Thyroid gland (tissue), 4 donors: ENCODE measurements at regions not wholly inside any gene's neighbourhood (a gene's known extent, or its start where the extent isn't known, plus 50 kb on each side); places are given as distances from the start of the nearest gene placed in this dataset.

Experiments
- CTCF ChIP-seq, 6 experiments: fragments of 200-600 bp in 3 of 6; fragments of 450-650 bp in 3 of 6; sonication (generic) in 3 of 6; IDR thresholded peaks; one replicate each; pipeline ENCODE4 v1.5.1; 2016 to 2019; ENCODE audit warnings: antibody characterized with exemption in 6 of 6, mild to moderate bottlenecking in 2 of 6, inconsistent platforms in 1 of 6, moderate library complexity in 1 of 6
- POLR2A ChIP-seq, 2 donors: fragments of 450-650 bp; IDR thresholded peaks; one replicate each; pipeline ENCODE4 v1.6.1; 2017; ENCODE audit warnings: antibody characterized with exemption in 2 of 2, mild to moderate bottlenecking in 2 of 2, moderate library complexity in 1 of 2

GRCh38 chr14:38799671-38800070 is 303.4 kb downstream of the SEC23A start:
- TF ChIP-seq POLR2A (IDR thresholded peaks at IDR 0.05): no peak
- TF ChIP-seq CTCF (IDR thresholded peaks at IDR 0.05): no peak
